Body of pancreas (tissue), 4 donors: ENCODE measurements at regions not wholly inside any gene's neighbourhood (a gene's known extent, or its start where the extent isn't known, plus 50 kb on each side); places are given as distances from the start of the nearest gene placed in this dataset.

Experiments used
- ATAC-seq: fragments of 150-250 bp; one replicate; pipeline ENCODE4 v1.9.1; 2016
- DNase-seq, 4 donors: peaks; one replicate each; pipeline ENCODE4 v3.0.0-alpha.2; 2019
- H3K27ac ChIP-seq, 4 donors: fragments of 200-600 bp; sonication (generic); 1 replicate in 3 of 4; 2 replicates in 1 of 4; pipeline versions ENCODE4 v1.5.1 to v1.6.1; 2016 to 2019; ENCODE audit warnings: mild to moderate bottlenecking in 1 of 4, mixed read lengths in 1 of 4, moderate library complexity in 1 of 4
- H3K27me3 ChIP-seq, 2 donors: fragments of 200-600 bp; sonication (generic); one replicate each; pipeline ENCODE4 v1.6.0; 2016; ENCODE audit warnings: mild to moderate bottlenecking in 1 of 2
- H3K36me3 ChIP-seq, 2 donors: fragments of 200-600 bp; sonication (generic); replicated peaks in 1 of 2; 2 replicates each; pipeline ENCODE4 v1.5.1; 2016; ENCODE audit warnings: low read depth in 2 of 2; ENCODE audit not compliant: insufficient read depth in 1 of 2
- H3K4me1 ChIP-seq: fragments of 200-600 bp; sonication (generic); one replicate; pipeline ENCODE4 v1.6.0; 2016
- H3K4me3 ChIP-seq, 2 donors: fragments of 200-600 bp; sonication (generic); 1 replicate in 1 of 2; 2 replicates in 1 of 2; pipeline ENCODE4 v1.5.1; 2016 to 2019
- H3K9me3 ChIP-seq, 3 donors: fragments of 200-600 bp; sonication (generic); 1 replicate in 2 of 3; 2 replicates in 1 of 3; pipeline ENCODE4 v1.5.1; 2016
- CTCF ChIP-seq, 7 experiments: fragments of 450-650 bp in 4 of 7; fragments of 200-600 bp in 3 of 7; sonication (generic) in 3 of 7; IDR thresholded peaks; one replicate each; pipeline ENCODE4 v1.5.1; 2016 to 2019; ENCODE audit warnings: antibody characterized with exemption in 7 of 7
- POLR2A ChIP-seq, 3 donors: fragments of 450-650 bp; IDR thresholded peaks; one replicate each; pipeline ENCODE4 v1.6.1; 2016; ENCODE audit warnings: antibody characterized with exemption in 3 of 3, mild to moderate bottlenecking in 2 of 3
- WGBS, 2 donors: methylation state at CpG; one replicate each; pipeline ENCODE4 v1.1.5; 2017; 5-methylcytosine and 5-hydroxymethylcytosine counted together
- intact Hi-C: fragments of 100-400 bp; cut with DNase I; formaldehyde crosslinking; loops from one replicate; pipeline ENCODE4 v1.15.1; 2023

DNA sequence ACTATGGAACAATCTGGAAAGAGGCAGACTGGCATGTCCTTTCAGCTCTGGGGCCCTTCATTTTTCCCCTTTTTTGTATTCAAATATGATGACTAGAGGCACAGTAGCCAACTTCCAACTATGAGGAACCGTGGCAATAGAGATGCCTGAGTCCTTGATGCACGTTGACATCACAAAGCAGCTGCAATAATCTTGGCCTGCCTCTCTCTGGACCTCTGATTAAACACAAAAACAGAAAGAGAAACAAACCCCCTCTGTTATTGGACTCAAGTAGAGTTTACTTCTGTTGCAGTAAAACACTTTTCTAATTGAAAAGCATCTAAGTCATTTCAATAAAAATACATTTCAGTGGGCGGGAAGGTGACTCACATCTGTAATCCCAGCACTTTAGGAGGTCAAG lies 122.2 kb upstream of the GRAMD2B start:
- H3K4me3 ChIP-seq: no peak overlapping the region
- no peak for TF ChIP-seq POLR2A (IDR thresholded peaks at IDR 0.05)
- TF ChIP-seq CTCF (IDR thresholded peaks at IDR 0.05): no peak
- no peaks in the 10 kb centered on the region for H3K27me3 ChIP-seq
- no peaks in the 10 kb centered on the region for H3K36me3 ChIP-seq
- no peaks in the 10 kb centered on the region for H3K4me1 ChIP-seq
- no peak for DNase-seq
- no peak for ATAC-seq
- no peak overlapping the region for H3K27ac ChIP-seq
- intact Hi-C loops: no loop called here
- 71 to 82% methylated on average over 3 of the region's 3 CpGs for WGBS, 2 donors
- H3K9me3 ChIP-seq: peaks cover 0 to 11% (median 0%) of the 10 kb centered on the region in 3 donors

GRCh38 chr5:126309860-126310259 lies 113.3 kb upstream of the GRAMD2B start:
- intact Hi-C loops: no loop called here
- H3K9me3 ChIP-seq: peaks cover 0 to 6% (median 0%) of the 10 kb centered on the region in 3 donors
- no peaks in the 10 kb centered on the region for H3K36me3 ChIP-seq
- H3K27ac ChIP-seq: no peak overlapping the region
- H3K27me3 ChIP-seq: no peaks in the 10 kb centered on the region
- TF ChIP-seq POLR2A (IDR thresholded peaks at IDR 0.05) (no peak), CTCF (IDR thresholded peaks at IDR 0.05) (no peak)
- H3K4me1 ChIP-seq: no peaks in the 10 kb centered on the region
- ATAC-seq (no peak), DNase-seq (no peak)
- no peak overlapping the region for H3K4me3 ChIP-seq

DNA sequence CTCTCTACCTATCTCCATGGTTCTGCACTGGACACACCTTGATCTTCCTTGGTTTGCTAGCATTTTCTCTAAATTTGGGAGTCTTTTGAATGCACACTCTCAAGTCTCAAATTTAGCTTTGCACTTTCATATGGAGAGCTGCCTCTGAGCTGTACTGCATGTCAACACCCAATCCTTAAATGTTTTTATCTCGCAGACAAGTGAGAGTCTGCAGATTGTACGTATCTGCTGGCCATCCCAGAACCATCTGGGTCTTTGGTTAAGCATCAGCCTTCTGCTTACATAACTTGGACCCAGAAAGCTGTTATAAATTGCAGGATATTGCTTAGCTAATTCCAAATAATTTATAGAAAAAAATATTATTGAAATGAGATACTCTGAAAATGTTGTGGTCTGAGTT lies 111.4 kb upstream of the GRAMD2B start:
- WGBS, 2 donors: 65 to 74% methylated on average over 2 of the region's 2 CpGs
- Histone ChIP-seq H3K9me3 (no peaks in the 10 kb centered on the region), H3K36me3 (no peaks in the 10 kb centered on the region), H3K27me3 (no peaks in the 10 kb centered on the region), H3K4me3 (no peak overlapping the region), H3K4me1 (no peaks in the 10 kb centered on the region), H3K27ac (no peak overlapping the region)
- no peak for TF ChIP-seq CTCF (IDR thresholded peaks at IDR 0.05)
- TF ChIP-seq POLR2A (IDR thresholded peaks at IDR 0.05): no peak
- DNase-seq (no peak), ATAC-seq (no peak)
- intact Hi-C loops: no loop called here

GRCh38 chr5:126315341-126315740 lies 107.9 kb upstream of the GRAMD2B start:
- intact Hi-C loops: no loop called here
- H3K36me3 ChIP-seq: no peaks in the 10 kb centered on the region
- TF ChIP-seq POLR2A (IDR thresholded peaks at IDR 0.05): no peak

DNA sequence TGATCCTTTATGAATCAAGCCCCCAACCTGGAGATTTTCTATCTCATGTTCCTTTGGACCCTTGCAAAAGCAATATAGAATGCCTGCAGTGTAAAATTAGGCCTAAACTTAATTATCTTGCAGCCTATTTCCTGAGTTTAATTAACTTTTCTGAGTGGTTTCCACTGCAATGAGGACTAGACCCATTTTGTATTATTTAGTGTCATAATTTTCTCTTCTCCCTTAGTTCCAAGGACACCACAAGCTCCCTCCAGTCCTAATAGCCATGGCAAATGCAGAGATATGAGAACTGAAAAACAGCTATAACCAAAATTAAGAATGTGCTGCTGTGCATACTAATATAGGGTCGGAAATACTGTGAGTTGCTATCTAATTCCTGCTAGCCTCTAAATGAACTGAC lies 90.9 kb upstream of the GRAMD2B start:
- H3K4me3 ChIP-seq: no peak overlapping the region
- no peak for ATAC-seq
- no peaks in the 10 kb centered on the region for H3K36me3 ChIP-seq
- no peak for DNase-seq
- no peak overlapping the region for H3K27ac ChIP-seq
- intact Hi-C loops: no loop called here
- H3K4me1 ChIP-seq: no peaks in the 10 kb centered on the region
- no peaks in the 10 kb centered on the region for H3K27me3 ChIP-seq
- 57 to 81% methylated on average over 1 of the region's 1 CpG for WGBS, 2 donors
- TF ChIP-seq CTCF (IDR thresholded peaks at IDR 0.05) (no peak), POLR2A (IDR thresholded peaks at IDR 0.05) (no peak)
- no peaks in the 10 kb centered on the region for H3K9me3 ChIP-seq

More at GRCh38 chr5:126315341-126315740, 107.9 kb upstream of the GRAMD2B start:
- Histone ChIP-seq H3K4me1 (no peaks in the 10 kb centered on the region), H3K4me3 (no peak overlapping the region), H3K27ac (no peak overlapping the region), H3K9me3 (no peaks in the 10 kb centered on the region), H3K27me3 (no peaks in the 10 kb centered on the region)
- 70 to 74% methylated on average over 3 of the region's 3 CpGs for WGBS, 2 donors
- ATAC-seq (no peak), DNase-seq (no peak)
